ENCODE measurements at regions not wholly inside any gene's neighbourhood (a gene's known extent, or its start where the extent isn't known, plus 50 kb on each side); places are given as distances from the start of the nearest gene placed in this dataset.

DNA sequence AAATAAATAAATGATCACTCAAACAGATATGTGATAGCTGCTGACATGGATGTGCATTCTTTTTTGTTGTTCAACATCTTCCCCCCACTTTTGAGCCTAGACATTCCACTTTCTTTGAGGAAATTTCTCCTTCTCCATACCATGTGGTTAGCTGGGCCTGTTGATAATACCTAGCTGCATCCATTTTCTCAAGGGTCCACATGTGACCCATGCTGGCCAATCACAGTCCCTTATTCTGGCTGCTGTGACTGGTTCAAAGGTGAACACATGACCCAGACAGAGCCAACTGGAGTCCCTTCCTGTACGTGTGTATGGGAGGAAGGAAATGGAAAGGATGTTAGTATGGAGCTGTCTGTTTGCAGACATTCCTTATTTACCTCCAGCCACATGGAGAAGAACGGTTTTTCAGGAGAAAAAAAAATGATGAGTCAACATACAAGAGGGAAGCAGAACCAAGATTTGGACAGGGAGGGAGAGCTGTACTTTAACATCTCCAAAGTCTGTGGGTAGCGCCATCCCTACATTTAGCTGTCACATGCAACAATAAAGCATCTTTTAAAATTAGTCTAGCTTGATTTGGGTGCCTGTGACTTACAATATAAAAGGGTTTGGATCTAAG lies 391.7 kb upstream of the TBX3 start:
- Histone ChIP-seq H4K20me1 (ENCODE audit: insufficient read depth) (no peaks in the 10 kb centered on the region), H3K4me3 (no peak overlapping the region), H3K27me3 (replicated peaks; ENCODE audit: insufficient read depth) (no peaks in the 10 kb centered on the region), H3K79me2 (ENCODE audit: insufficient read depth) (no peaks in the 10 kb centered on the region), H2AFZ (no peak overlapping the region), H3F3A (ENCODE audit: insufficient read depth) (no peaks in the 10 kb centered on the region), H3K27ac (no peak overlapping the region), H3K36me3 (ENCODE audit: low read depth) (no peaks in the 10 kb centered on the region), H3K9me3 (ENCODE audit: low read depth) (no peaks in the 10 kb centered on the region), H3K9me2 (ENCODE audit: insufficient read depth) (no peaks in the 10 kb centered on the region), H3K4me1 (ENCODE audit: insufficient read depth) (no peaks in the 10 kb centered on the region), H3K9ac (no peak overlapping the region), H3K4me2 (ENCODE audit: unreplicated experiment) (no peak overlapping the region)
- DNase-seq = no peak
- in situ Hi-C loops (cut with MboI) = no loop called here
- TF ChIP-seq EZH2 (IDR thresholded peaks at IDR 0.05; ENCODE audit: insufficient read depth, poor library complexity, severe bottlenecking) (no peak), EZH2phosphoT487 (IDR thresholded peaks at IDR 0.05; ENCODE audit: insufficient read depth, low read depth) (no peak)
- 70 to 82% methylated on average over 3 of the region's 3 CpGs for WGBS, 2 experiments (ENCODE audit: low coverage in 1 of 2, low lambda C conversion rate in 2 of 2, missing lambda C conversion rate in 2 of 2)

DNA sequence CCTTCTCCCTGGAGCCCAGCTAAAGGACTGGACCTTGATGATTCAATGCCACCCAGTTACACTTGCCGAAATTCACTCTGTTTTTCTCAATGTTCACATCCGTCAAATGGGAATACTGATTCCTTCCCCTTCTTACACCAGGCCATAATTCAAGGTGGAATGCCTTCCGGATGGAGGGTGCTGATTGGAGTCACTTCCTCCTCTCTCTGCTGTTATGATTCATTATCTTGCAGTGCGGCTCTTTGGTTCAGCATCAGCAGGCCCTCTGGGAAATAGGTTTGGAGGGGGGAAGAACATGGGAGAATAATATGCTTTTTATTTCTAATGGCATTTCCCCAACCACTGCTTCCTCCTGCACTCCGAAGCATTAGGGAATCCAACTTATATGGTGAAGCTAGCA lies 390.6 kb upstream of the TBX3 start:
- TF ChIP-seq EZH2 (IDR thresholded peaks at IDR 0.05; ENCODE audit: insufficient read depth, poor library complexity, severe bottlenecking) = no peak
- no peak for TF ChIP-seq EZH2phosphoT487 (IDR thresholded peaks at IDR 0.05; ENCODE audit: insufficient read depth, low read depth)
- H3K9me3 ChIP-seq (ENCODE audit: low read depth) = no peaks in the 10 kb centered on the region
- no peak overlapping the region for H3K4me3 ChIP-seq
- H3K4me1 ChIP-seq (ENCODE audit: insufficient read depth) = no peaks in the 10 kb centered on the region
- H2AFZ ChIP-seq = no peak overlapping the region
- in situ Hi-C loops (cut with MboI) = no loop called here
- H4K20me1 ChIP-seq (ENCODE audit: insufficient read depth) = no peaks in the 10 kb centered on the region
- no peak overlapping the region for H3K4me2 ChIP-seq (ENCODE audit: unreplicated experiment)
- no peaks in the 10 kb centered on the region for H3K79me2 ChIP-seq (ENCODE audit: insufficient read depth)
- no peak overlapping the region for H3K9ac ChIP-seq
- no peaks in the 10 kb centered on the region for H3K36me3 ChIP-seq (ENCODE audit: low read depth)
- no peaks in the 10 kb centered on the region for H3K9me2 ChIP-seq (ENCODE audit: insufficient read depth)
- no peaks in the 10 kb centered on the region for H3K27me3 ChIP-seq (replicated peaks; ENCODE audit: insufficient read depth)
- no peaks in the 10 kb centered on the region for H3F3A ChIP-seq (ENCODE audit: insufficient read depth)
- WGBS, 2 experiments (ENCODE audit: low coverage in 1 of 2, low lambda C conversion rate in 2 of 2, missing lambda C conversion rate in 2 of 2) = 67 to 69% methylated on average over 5 of the region's 5 CpGs
- no peak for DNase-seq
- no peak overlapping the region for H3K27ac ChIP-seq

- DNase-seq = no peak
Observed at GRCh38 chr12:115072712-115073111, 388.7 kb upstream of the TBX3 start.

GRCh38 chr12:115070313-115070712 lies 386.3 kb upstream of the TBX3 start:
- Histone ChIP-seq H3K9ac (no peak overlapping the region), H3K9me3 (ENCODE audit: low read depth) (no peaks in the 10 kb centered on the region), H4K20me1 (ENCODE audit: insufficient read depth) (no peaks in the 10 kb centered on the region), H3K4me1 (ENCODE audit: insufficient read depth) (no peaks in the 10 kb centered on the region), H3F3A (ENCODE audit: insufficient read depth) (no peaks in the 10 kb centered on the region), H3K36me3 (ENCODE audit: low read depth) (no peaks in the 10 kb centered on the region), H3K27ac (no peak overlapping the region), H3K9me2 (ENCODE audit: insufficient read depth) (no peaks in the 10 kb centered on the region), H3K4me3 (no peak overlapping the region), H3K79me2 (ENCODE audit: insufficient read depth) (no peaks in the 10 kb centered on the region), H2AFZ (no peak overlapping the region), H3K4me2 (ENCODE audit: unreplicated experiment) (no peak overlapping the region), H3K27me3 (replicated peaks; ENCODE audit: insufficient read depth) (no peaks in the 10 kb centered on the region)
- peak; percentile 50 for DNase-seq
- in situ Hi-C loops (cut with MboI) = no loop called here
- 39 to 51% methylated on average over 2 of the region's 2 CpGs for WGBS, 2 experiments (ENCODE audit: low coverage in 1 of 2, low lambda C conversion rate in 2 of 2, missing lambda C conversion rate in 2 of 2)
- no peak for TF ChIP-seq EZH2 (IDR thresholded peaks at IDR 0.05; ENCODE audit: insufficient read depth, poor library complexity, severe bottlenecking)
- no peak for TF ChIP-seq EZH2phosphoT487 (IDR thresholded peaks at IDR 0.05; ENCODE audit: insufficient read depth, low read depth)

More at GRCh38 chr12:115072712-115073111, 388.7 kb upstream of the TBX3 start:
- Histone ChIP-seq H3K4me1 (ENCODE audit: insufficient read depth) (no peaks in the 10 kb centered on the region), H4K20me1 (ENCODE audit: insufficient read depth) (no peaks in the 10 kb centered on the region), H3K27ac (no peak overlapping the region), H3F3A (ENCODE audit: insufficient read depth) (no peaks in the 10 kb centered on the region), H3K9ac (no peak overlapping the region), H3K79me2 (ENCODE audit: insufficient read depth) (no peaks in the 10 kb centered on the region), H3K36me3 (ENCODE audit: low read depth) (no peaks in the 10 kb centered on the region), H3K4me2 (ENCODE audit: unreplicated experiment) (no peak overlapping the region), H3K27me3 (replicated peaks; ENCODE audit: insufficient read depth) (no peaks in the 10 kb centered on the region), H3K4me3 (no peak overlapping the region), H2AFZ (no peak overlapping the region), H3K9me3 (ENCODE audit: low read depth) (no peaks in the 10 kb centered on the region), H3K9me2 (ENCODE audit: insufficient read depth) (no peaks in the 10 kb centered on the region)
- WGBS, 2 experiments (ENCODE audit: low coverage in 1 of 2, low lambda C conversion rate in 2 of 2, missing lambda C conversion rate in 2 of 2) = 54 to 59% methylated on average over 10 of the region's 10 CpGs
- in situ Hi-C loops (cut with MboI) = no loop called here
- TF ChIP-seq EZH2 (IDR thresholded peaks at IDR 0.05; ENCODE audit: insufficient read depth, poor library complexity, severe bottlenecking) (no peak), EZH2phosphoT487 (IDR thresholded peaks at IDR 0.05; ENCODE audit: insufficient read depth, low read depth) (no peak)

DNA sequence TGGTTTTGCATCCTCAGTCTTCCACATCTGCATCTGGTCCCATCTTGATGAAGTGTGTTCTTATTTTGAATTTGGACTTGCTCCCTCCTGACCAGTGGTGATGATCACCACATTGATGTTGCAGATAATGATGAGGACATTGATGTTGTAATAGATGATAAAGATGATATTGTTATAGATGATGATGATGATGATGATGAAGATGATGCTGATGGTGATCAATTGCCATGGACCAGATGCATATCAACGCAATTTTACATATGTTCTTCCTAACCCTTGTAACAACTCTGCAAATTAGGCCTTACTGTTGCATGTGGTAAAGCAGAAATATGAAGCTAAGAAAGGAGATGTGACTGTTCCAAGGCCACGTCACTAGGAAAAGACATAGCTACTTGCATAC lies 380.3 kb upstream of the TBX3 start:
- H3K9ac ChIP-seq = no peak overlapping the region
- H3K79me2 ChIP-seq (ENCODE audit: insufficient read depth) = no peaks in the 10 kb centered on the region
- H3K4me1 ChIP-seq (ENCODE audit: insufficient read depth) = no peaks in the 10 kb centered on the region
- TF ChIP-seq EZH2phosphoT487 (IDR thresholded peaks at IDR 0.05; ENCODE audit: insufficient read depth, low read depth) (no peak), EZH2 (IDR thresholded peaks at IDR 0.05; ENCODE audit: insufficient read depth, poor library complexity, severe bottlenecking) (no peak)
- H3K36me3 ChIP-seq (ENCODE audit: low read depth) = no peaks in the 10 kb centered on the region
- H3K27ac ChIP-seq = no peak overlapping the region
- WGBS, 2 experiments (ENCODE audit: low coverage in 1 of 2, low lambda C conversion rate in 2 of 2, missing lambda C conversion rate in 2 of 2) = 78 to 84% methylated on average over 2 of the region's 2 CpGs
- no peak overlapping the region for H2AFZ ChIP-seq
- H3K9me2 ChIP-seq (ENCODE audit: insufficient read depth) = no peaks in the 10 kb centered on the region
- no peaks in the 10 kb centered on the region for H4K20me1 ChIP-seq (ENCODE audit: insufficient read depth)
- H3K9me3 ChIP-seq (ENCODE audit: low read depth) = no peaks in the 10 kb centered on the region
- DNase-seq = no peak
- no peaks in the 10 kb centered on the region for H3K27me3 ChIP-seq (replicated peaks; ENCODE audit: insufficient read depth)
- no peaks in the 10 kb centered on the region for H3F3A ChIP-seq (ENCODE audit: insufficient read depth)
- no peak overlapping the region for H3K4me3 ChIP-seq
- H3K4me2 ChIP-seq (ENCODE audit: unreplicated experiment) = no peak overlapping the region
- in situ Hi-C loops (cut with MboI) = no loop called here

All from GM23248 (cell line).